ENCODE measurements at regions not wholly inside any gene's neighbourhood (a gene's known extent, or its start where the extent isn't known, plus 50 kb on each side); places are given as distances from the start of the nearest gene placed in this dataset.

DNA sequence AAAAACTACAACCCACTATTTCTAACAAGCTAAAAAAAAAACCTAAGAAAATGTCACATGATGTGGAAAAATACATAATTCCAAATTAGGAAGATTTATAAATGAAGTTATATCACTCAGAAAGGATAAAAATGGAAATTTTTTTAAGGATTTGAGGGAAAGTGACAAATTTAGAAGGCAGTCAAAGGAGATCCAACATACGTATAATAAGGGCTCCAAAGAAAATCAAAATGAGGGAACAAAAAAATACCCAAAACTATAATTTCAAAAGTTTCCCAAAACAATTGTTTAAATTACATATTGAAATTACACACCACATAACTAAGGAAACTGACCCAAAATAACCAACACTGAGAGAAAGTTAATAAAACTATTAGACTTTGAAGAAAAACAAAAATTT, 381.1 kb upstream of the KAZN start:
- CTCF ChIA-PET: no interaction called here
- no peaks in the 10 kb centered on the region for H3K36me3 Mint-ChIP-seq (ENCODE audit: low read depth)
- ATAC-seq: no peak
- no peaks in the 10 kb centered on the region for H3K4me1 Mint-ChIP-seq (ENCODE audit: low read depth)
- POLR2A ChIA-PET: no interaction called here
- H3K9me3 Mint-ChIP-seq (ENCODE audit: insufficient read depth): peaks cover 8% of the 10 kb centered on the region
- no peak overlapping the region for H3K4me3 Mint-ChIP-seq
- DNase-seq: no peak
- H3K27ac Mint-ChIP-seq: no peak overlapping the region
- no peaks in the 10 kb centered on the region for H3K27me3 Mint-ChIP-seq (ENCODE audit: low read depth)

- peaks cover 8% of the 10 kb centered on the region for H3K9me3 Mint-ChIP-seq (ENCODE audit: insufficient read depth)
- H3K36me3 Mint-ChIP-seq (ENCODE audit: low read depth): no peaks in the 10 kb centered on the region
- H3K4me1 Mint-ChIP-seq (ENCODE audit: low read depth): no peaks in the 10 kb centered on the region
- H3K27me3 Mint-ChIP-seq (ENCODE audit: low read depth): no peaks in the 10 kb centered on the region
- no peak overlapping the region for H3K27ac Mint-ChIP-seq
- H3K4me3 Mint-ChIP-seq: no peak overlapping the region
- ATAC-seq (no peak), DNase-seq (no peak)
- ChIA-PET POLR2A (no interaction called here), CTCF (no interaction called here)
Measured at GRCh38 chr1:14220324-14220723, 378.2 kb upstream of the KAZN start.

DNA sequence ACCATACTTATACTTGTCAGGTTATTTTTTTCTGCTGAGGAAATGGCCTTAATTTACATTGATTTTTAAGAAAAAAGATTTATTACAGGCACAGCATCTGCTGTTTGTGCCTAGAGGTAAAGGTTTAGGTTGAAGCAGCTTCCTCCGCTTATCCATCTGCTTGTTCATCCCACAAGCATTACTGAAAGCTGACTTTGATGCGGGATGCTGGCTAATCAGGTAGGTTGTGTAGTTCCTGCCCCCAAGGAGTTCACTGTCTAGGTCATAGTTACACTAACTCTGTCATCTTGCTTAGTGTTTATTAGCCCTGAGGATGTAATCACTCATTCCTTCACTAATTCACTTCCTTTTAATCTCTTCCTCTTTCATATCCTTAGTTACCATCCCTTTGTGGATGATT, 377.7 kb upstream of the KAZN start:
- H3K27ac Mint-ChIP-seq: no peak overlapping the region
- H3K36me3 Mint-ChIP-seq (ENCODE audit: low read depth): no peaks in the 10 kb centered on the region
- ATAC-seq (no peak), DNase-seq (no peak)
- no peaks in the 10 kb centered on the region for H3K27me3 Mint-ChIP-seq (ENCODE audit: low read depth)
- H3K4me3 Mint-ChIP-seq: no peak overlapping the region
- CTCF ChIA-PET: no interaction called here
- POLR2A ChIA-PET: no interaction called here
- peaks cover 8% of the 10 kb centered on the region for H3K9me3 Mint-ChIP-seq (ENCODE audit: insufficient read depth)
- no peaks in the 10 kb centered on the region for H3K4me1 Mint-ChIP-seq (ENCODE audit: low read depth)

DNA sequence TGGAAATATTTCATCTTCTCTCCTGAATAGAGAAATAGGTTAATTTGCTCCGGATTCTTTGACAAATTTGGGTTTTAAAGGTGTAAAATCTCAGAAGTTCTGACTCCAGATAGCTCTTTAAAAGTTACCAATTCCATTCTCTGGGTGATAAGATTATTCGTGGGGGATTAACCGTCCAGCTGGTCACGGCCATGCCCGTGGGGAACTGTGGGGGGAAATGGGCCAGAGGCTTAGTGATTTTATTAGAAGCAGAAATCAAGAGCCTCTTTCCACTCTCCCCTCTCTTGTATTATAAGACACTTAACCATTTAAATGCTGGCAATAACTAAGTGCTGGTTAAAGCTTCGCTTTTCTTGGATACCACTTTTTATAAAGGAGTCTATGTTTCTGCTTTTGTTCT, 376.4 kb upstream of the KAZN start:
- Mint-ChIP-seq H3K4me1 (ENCODE audit: low read depth) (no peaks in the 10 kb centered on the region), H3K27ac (no peak overlapping the region), H3K4me3 (no peak overlapping the region), H3K27me3 (ENCODE audit: low read depth) (no peaks in the 10 kb centered on the region), H3K9me3 (ENCODE audit: insufficient read depth) (peaks cover 8% of the 10 kb centered on the region), H3K36me3 (ENCODE audit: low read depth) (no peaks in the 10 kb centered on the region)
- CTCF ChIA-PET: no interaction called here
- POLR2A ChIA-PET: no interaction called here
- DNase-seq: no peak
- ATAC-seq: no peak

DNA sequence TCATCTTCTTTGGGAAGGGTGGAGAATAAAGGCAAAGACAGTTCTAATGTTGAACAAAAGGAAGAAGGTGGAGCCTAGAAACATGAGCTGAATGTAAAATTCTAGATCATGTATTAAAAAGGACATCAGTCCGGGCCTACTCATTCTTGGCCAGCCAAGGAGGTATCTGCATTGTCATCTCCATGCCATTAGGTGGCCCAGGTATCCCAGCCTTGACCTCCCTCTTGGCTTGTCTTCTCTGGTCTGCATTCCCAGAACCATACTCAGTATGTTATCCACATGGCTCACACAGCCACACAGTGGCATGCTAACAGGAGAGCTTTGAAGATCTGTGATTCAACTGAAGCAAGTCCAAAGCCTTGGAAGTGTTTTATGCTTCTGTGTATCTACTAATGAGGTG, 369.8 kb upstream of the KAZN start:
- no peaks in the 10 kb centered on the region for H3K4me1 Mint-ChIP-seq (ENCODE audit: low read depth)
- H3K9me3 Mint-ChIP-seq (ENCODE audit: insufficient read depth): no peaks in the 10 kb centered on the region
- no peak overlapping the region for H3K4me3 Mint-ChIP-seq
- no peak overlapping the region for H3K27ac Mint-ChIP-seq
- DNase-seq: no peak
- ChIA-PET POLR2A (no interaction called here), CTCF (no interaction called here)
- H3K27me3 Mint-ChIP-seq (ENCODE audit: low read depth): no peaks in the 10 kb centered on the region
- no peaks in the 10 kb centered on the region for H3K36me3 Mint-ChIP-seq (ENCODE audit: low read depth)
- ATAC-seq: no peak

- Mint-ChIP-seq H3K4me3 (no peak overlapping the region), H3K27me3 (ENCODE audit: low read depth) (no peaks in the 10 kb centered on the region), H3K9me3 (ENCODE audit: insufficient read depth) (no peaks in the 10 kb centered on the region), H3K27ac (no peak overlapping the region), H3K4me1 (ENCODE audit: low read depth) (no peaks in the 10 kb centered on the region), H3K36me3 (ENCODE audit: low read depth) (no peaks in the 10 kb centered on the region)
- POLR2A ChIA-PET: no interaction called here
- DNase-seq: no peak
- CTCF ChIA-PET: no interaction called here
- no peak for ATAC-seq
Measured at GRCh38 chr1:14233510-14233909, 365.0 kb upstream of the KAZN start.

DNA sequence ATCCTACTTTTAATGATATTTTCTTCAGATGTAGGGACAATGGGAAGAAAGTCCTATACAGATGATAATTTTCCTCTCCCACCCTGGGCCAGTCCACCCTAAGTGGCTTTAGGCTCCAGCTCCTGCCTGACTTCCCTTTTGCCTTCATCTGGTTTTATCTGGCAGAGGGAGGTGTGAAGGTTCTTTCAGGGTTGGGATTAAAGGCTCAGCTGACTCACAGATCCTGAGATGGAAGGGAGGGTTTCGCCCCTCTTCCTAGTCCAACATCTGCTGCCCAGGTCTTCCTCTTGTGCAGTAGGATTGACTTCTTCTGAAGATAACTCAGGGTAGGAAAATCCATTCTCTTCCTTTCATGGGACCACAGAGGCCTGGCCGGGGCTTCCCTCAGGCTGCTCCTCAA, 362.4 kb upstream of the KAZN start:
- ChIA-PET CTCF (no interaction called here), POLR2A (interaction anchor here (0.6 kb wide), 1 partner anchor 229 kb away, joined by 3 read pairs; no protein-coding TSS in a partner anchor)
- no peak overlapping the region for H3K4me3 Mint-ChIP-seq
- DNase-seq (no peak), ATAC-seq (no peak)
- no peaks in the 10 kb centered on the region for H3K4me1 Mint-ChIP-seq (ENCODE audit: low read depth)
- no peaks in the 10 kb centered on the region for H3K36me3 Mint-ChIP-seq (ENCODE audit: low read depth)
- no peaks in the 10 kb centered on the region for H3K27me3 Mint-ChIP-seq (ENCODE audit: low read depth)
- no peaks in the 10 kb centered on the region for H3K9me3 Mint-ChIP-seq (ENCODE audit: insufficient read depth)
- no peak overlapping the region for H3K27ac Mint-ChIP-seq

GRCh38 chr1:14238472-14239307, 359.8 kb upstream of the KAZN start:
- H3K9me3 Mint-ChIP-seq (ENCODE audit: insufficient read depth): no peaks in the 10 kb centered on the region
- CTCF ChIA-PET: no interaction called here
- no peaks in the 10 kb centered on the region for H3K27me3 Mint-ChIP-seq (ENCODE audit: low read depth)
- DNase-seq: no peak
- POLR2A ChIA-PET: no interaction called here
- no peak overlapping the region for H3K4me3 Mint-ChIP-seq
- no peaks in the 10 kb centered on the region for H3K36me3 Mint-ChIP-seq (ENCODE audit: low read depth)
- no peaks in the 10 kb centered on the region for H3K4me1 Mint-ChIP-seq (ENCODE audit: low read depth)
- no peak overlapping the region for H3K27ac Mint-ChIP-seq
- ATAC-seq: no peak

GRCh38 chr1:14240265-14240664, 358.2 kb upstream of the KAZN start:
- H3K36me3 Mint-ChIP-seq (ENCODE audit: low read depth): no peaks in the 10 kb centered on the region
- CTCF ChIA-PET: no interaction called here
- no peak for DNase-seq

GRCh38 chr1:14242123-14242522, 356.4 kb upstream of the KAZN start:
- Mint-ChIP-seq H3K9me3 (ENCODE audit: insufficient read depth) (no peaks in the 10 kb centered on the region), H3K4me1 (ENCODE audit: low read depth) (no peaks in the 10 kb centered on the region), H3K27me3 (ENCODE audit: low read depth) (no peaks in the 10 kb centered on the region), H3K36me3 (ENCODE audit: low read depth) (no peaks in the 10 kb centered on the region), H3K27ac (no peak overlapping the region), H3K4me3 (no peak overlapping the region)
- no peak for DNase-seq
- ATAC-seq: no peak
- CTCF ChIA-PET: no interaction called here
- POLR2A ChIA-PET: no interaction called here

More at GRCh38 chr1:14240265-14240664, 358.2 kb upstream of the KAZN start:
- Mint-ChIP-seq H3K27me3 (ENCODE audit: low read depth) (no peaks in the 10 kb centered on the region), H3K27ac (no peak overlapping the region), H3K9me3 (ENCODE audit: insufficient read depth) (no peaks in the 10 kb centered on the region), H3K4me1 (ENCODE audit: low read depth) (no peaks in the 10 kb centered on the region), H3K4me3 (no peak overlapping the region)
- POLR2A ChIA-PET: no interaction called here
- ATAC-seq: no peak

- Mint-ChIP-seq H3K27me3 (ENCODE audit: low read depth) (no peaks in the 10 kb centered on the region), H3K9me3 (ENCODE audit: insufficient read depth) (no peaks in the 10 kb centered on the region), H3K4me3 (no peak overlapping the region), H3K4me1 (ENCODE audit: low read depth) (no peaks in the 10 kb centered on the region), H3K27ac (no peak overlapping the region), H3K36me3 (ENCODE audit: low read depth) (no peaks in the 10 kb centered on the region)
- DNase-seq (no peak), ATAC-seq (no peak)
- POLR2A ChIA-PET: no interaction called here
- CTCF ChIA-PET: no interaction called here
Measured at GRCh38 chr1:14242870-14243269, 355.6 kb upstream of the KAZN start.

- no peak for DNase-seq
- POLR2A ChIA-PET: no interaction called here
- no peaks in the 10 kb centered on the region for H3K4me1 Mint-ChIP-seq (ENCODE audit: low read depth)
- no peak overlapping the region for H3K4me3 Mint-ChIP-seq
- H3K9me3 Mint-ChIP-seq (ENCODE audit: insufficient read depth): no peaks in the 10 kb centered on the region
- ATAC-seq: no peak
- no peak overlapping the region for H3K27ac Mint-ChIP-seq
- no peaks in the 10 kb centered on the region for H3K27me3 Mint-ChIP-seq (ENCODE audit: low read depth)
- CTCF ChIA-PET: no interaction called here
- H3K36me3 Mint-ChIP-seq (ENCODE audit: low read depth): no peaks in the 10 kb centered on the region
Measured at GRCh38 chr1:14245954-14246353, 352.5 kb upstream of the KAZN start.

- ChIA-PET POLR2A (no interaction called here), CTCF (no interaction called here)
Measured at GRCh38 chr1:14246471-14246870, 352.0 kb upstream of the KAZN start.

More at GRCh38 chr1:14246471-14246870, 352.0 kb upstream of the KAZN start:
- Mint-ChIP-seq H3K4me1 (ENCODE audit: low read depth) (no peaks in the 10 kb centered on the region), H3K27me3 (ENCODE audit: low read depth) (no peaks in the 10 kb centered on the region), H3K36me3 (ENCODE audit: low read depth) (no peaks in the 10 kb centered on the region), H3K27ac (no peak overlapping the region), H3K4me3 (no peak overlapping the region), H3K9me3 (ENCODE audit: insufficient read depth) (no peaks in the 10 kb centered on the region)
- ATAC-seq (no peak), DNase-seq (no peak)

Measured in activated CD8-positive, alpha-beta T cell treated with anti-CD3 and anti-CD28 coated beads, Interleukin-2, amount 10 ng/mL, durations not matched to agents 7 days and 5 days (primary cell).